Fibroblast of pulmonary artery (primary cell): ENCODE measurements at regions not wholly inside any gene's neighbourhood (a gene's known extent, or its start where the extent isn't known, plus 50 kb on each side); places are given as distances from the start of the nearest gene placed in this dataset.

Experiments used
- DNase-seq: peaks from one replicate; pipeline ENCODE4 v3.0.0-alpha.2; 2010; ENCODE audit warnings: low read depth
- H3K4me3 ChIP-seq: replicated peaks from 2 replicates; pipeline ENCODE4 v1.5.1; 2011; ENCODE audit warnings: low read depth, mild to moderate bottlenecking, control low read depth, low read length, moderate library complexity
- TF ChIP-seq, protein P1 (sequence below): IDR thresholded peaks from 2 replicates; pipeline ENCODE4 v1.5.1; 2011; ENCODE audit warnings: mild to moderate bottlenecking, control low read depth, low read length, inconsistent platforms; ENCODE audit errors: missing control alignments

DNA sequence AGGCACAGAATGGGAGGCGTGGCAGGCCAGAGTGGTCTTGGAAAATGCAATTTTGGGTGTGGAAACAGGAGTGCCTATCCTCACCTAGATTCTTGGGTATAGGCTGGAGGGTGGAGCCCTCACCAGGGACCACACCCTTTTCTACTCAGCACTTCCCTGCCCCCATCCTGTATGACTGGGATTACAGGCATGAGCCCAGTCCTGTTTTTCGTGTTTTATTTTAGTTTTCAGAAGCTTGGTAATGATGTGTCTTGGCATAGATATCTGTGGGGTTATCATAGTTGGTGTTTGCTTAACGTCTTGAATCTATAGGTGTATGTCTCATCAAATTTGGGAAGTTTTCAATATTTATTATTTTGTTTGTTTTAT is 248.7 kb upstream of the CBLB start:
- no peak for DNase-seq
- TF ChIP-seq, protein P1, sequence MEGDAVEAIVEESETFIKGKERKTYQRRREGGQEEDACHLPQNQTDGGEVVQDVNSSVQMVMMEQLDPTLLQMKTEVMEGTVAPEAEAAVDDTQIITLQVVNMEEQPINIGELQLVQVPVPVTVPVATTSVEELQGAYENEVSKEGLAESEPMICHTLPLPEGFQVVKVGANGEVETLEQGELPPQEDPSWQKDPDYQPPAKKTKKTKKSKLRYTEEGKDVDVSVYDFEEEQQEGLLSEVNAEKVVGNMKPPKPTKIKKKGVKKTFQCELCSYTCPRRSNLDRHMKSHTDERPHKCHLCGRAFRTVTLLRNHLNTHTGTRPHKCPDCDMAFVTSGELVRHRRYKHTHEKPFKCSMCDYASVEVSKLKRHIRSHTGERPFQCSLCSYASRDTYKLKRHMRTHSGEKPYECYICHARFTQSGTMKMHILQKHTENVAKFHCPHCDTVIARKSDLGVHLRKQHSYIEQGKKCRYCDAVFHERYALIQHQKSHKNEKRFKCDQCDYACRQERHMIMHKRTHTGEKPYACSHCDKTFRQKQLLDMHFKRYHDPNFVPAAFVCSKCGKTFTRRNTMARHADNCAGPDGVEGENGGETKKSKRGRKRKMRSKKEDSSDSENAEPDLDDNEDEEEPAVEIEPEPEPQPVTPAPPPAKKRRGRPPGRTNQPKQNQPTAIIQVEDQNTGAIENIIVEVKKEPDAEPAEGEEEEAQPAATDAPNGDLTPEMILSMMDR: no peak
- no peak overlapping the region for H3K4me3 ChIP-seq

DNA sequence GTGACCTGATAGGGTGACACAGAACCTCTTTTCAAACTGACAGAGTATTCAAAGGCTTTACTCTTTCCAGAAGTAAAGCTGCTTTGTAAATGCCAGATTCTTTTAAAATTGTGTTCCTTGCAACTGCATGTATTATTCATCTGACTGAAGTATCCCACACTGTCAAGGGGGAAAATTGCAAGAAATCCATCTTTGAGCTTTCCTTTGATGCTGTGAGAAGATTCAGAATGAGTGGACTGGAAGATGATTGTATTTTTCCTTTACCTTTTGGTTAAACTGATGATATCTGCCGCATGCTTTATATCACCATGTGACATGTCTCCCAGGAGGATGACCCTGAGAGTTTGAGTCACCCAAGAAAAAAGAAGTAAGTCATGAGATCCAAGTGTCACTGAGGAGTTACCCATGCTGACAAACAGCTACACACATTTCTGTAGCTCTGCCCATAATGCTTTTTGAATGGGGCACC is 250.8 kb upstream of the CBLB start:
- H3K4me3 ChIP-seq: no peak overlapping the region
- DNase-seq: peak; percentile 72
- TF ChIP-seq, protein P1: no peak

DNA sequence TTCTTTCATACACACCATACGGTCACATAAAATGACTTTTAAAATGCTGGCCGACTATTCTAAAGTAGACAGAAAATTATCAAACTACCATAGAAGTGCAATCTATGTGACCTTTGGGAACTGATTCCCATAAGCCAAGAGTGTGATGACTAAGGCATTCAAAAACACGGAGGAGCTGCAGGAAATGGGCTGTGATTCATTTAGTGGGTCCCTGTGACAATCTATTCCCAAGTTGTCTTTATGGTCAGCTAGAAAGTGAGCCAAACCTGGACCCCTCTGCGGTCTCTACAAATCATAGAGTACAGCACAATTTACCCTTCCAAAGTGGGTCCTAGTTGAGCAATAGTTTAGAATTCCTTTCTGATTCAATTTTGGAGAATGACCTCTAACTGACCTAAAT is 251.5 kb upstream of the CBLB start:
- TF ChIP-seq, protein P1: no peak
- DNase-seq: peak; percentile 52
- H3K4me3 ChIP-seq: no peak overlapping the region

DNA sequence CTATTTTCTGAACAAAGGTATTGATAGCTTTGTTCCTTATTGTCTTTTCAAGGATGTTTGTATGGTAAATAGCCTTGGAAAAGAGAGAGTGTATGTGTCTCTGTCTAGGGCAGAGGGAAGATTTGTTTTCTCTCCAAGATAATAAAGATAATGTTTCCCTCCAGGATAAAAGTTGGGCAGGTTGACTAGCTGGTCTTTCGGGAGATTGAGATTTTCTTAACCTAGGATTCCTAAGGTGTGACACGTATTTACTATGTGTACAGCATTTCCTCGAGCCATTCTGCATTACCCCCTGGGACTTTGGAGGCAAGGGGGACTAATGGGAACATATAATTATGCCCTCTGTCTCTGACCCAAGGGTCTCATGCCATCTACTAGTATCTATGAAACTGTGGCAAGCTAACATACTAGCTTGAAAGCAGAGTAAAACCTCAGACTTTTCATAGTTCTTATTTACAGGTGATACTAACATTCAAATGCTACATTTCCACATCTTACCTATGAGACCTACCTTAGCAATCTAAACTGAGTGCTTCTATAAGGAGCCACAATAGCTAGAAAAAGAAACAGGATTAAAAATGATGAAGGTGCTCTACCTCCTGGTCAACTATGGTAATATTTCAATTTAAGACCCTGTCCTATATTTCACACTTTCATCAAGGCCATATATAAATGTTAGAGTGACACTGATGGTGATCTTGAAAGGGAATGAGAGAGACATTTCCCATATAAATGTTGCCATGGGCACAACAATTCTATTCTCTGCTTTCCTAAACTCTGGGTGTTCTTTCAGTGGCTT is 252.9 kb upstream of the CBLB start:
- TF ChIP-seq, protein P1: no peak
- no peak for DNase-seq
- H3K4me3 ChIP-seq: no peak overlapping the region

DNA sequence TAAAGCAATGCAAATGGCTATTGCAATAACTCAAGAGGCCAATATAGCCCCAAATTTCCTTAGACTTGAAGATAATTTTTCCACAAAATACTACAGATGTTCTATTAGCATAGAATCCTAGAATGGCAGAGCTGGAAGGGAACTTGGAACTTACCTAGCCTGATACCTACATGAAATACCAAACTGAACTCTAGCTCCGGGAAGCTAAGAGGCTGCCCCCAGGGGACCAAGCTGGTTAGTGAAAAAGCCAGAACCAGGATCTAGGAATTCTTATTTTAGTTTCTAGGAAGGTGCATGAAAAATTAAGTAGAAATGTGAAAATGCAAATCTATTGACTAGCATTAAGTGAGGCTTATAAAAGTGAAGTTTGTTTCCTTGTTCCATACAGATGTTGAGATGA is 256.0 kb upstream of the CBLB start:
- H3K4me3 ChIP-seq: no peak overlapping the region
- TF ChIP-seq, protein P1: no peak

DNA sequence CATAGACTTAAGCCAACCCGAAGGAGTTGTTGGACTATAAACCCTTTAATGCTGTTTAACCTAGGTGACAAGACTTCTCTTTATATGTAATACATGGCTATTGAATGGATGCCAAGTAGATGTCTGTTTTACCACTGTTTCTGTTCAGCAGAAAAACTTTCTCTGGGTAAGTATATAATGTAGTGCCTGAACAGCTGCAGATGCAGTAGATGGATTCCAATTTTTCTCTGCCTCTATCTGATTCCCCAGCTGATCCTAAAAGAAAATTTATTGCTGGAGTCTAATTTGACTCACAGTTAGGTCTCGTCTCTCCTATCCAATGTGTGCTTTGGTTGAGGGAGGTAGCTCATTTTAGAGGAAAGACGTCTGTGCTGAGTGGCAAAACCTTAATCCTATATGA is 256.5 kb upstream of the CBLB start:
- H3K4me3 ChIP-seq: no peak overlapping the region
- DNase-seq: no peak
- TF ChIP-seq, protein P1: no peak

More for the DNA sequence above, 256.0 kb upstream of the CBLB start:
- DNase-seq: no peak
